HUES6 (cell line): ENCODE measurements at regions not wholly inside any gene's neighbourhood (a gene's known extent, or its start where the extent isn't known, plus 50 kb on each side); places are given as distances from the start of the nearest gene placed in this dataset.
"Not testable (repeated sequence)": the region's sequence is repeated elsewhere in the genome, so short reads cannot be mapped to it uniquely, and the experiment has no call there.

Source experiments
- H3K27ac ChIP-seq: 2 replicates; pipeline ENCODE4 v1.7.0; 2013; ENCODE audit warnings: low read depth, mild to moderate bottlenecking, low read length, inconsistent platforms
- H3K27me3 ChIP-seq: 2 replicates; pipeline ENCODE4 v1.6.1; 2013; ENCODE audit warnings: low read length; ENCODE audit not compliant: control insufficient read depth, insufficient read depth
- H3K36me3 ChIP-seq: 2 replicates; pipeline ENCODE4 v1.6.1; 2013; ENCODE audit warnings: low read length; ENCODE audit not compliant: control insufficient read depth, insufficient read depth
- H3K4me1 ChIP-seq: 2 replicates; pipeline ENCODE4 v1.6.1; 2013; ENCODE audit warnings: low read length; ENCODE audit not compliant: control insufficient read depth, insufficient read depth
- H3K4me3 ChIP-seq: 2 replicates; pipeline ENCODE4 v1.5.1; 2013; ENCODE audit warnings: low read depth, low read length
- H3K9ac ChIP-seq: one replicate; pipeline ENCODE4 v1.6.1; 2013; ENCODE audit warnings: mild to moderate bottlenecking, low read length
- H3K9me3 ChIP-seq: 2 replicates; pipeline ENCODE4 v1.6.1; 2013; ENCODE audit warnings: low read depth, low read length; ENCODE audit not compliant: control insufficient read depth, insufficient read depth

- Histone ChIP-seq H3K4me3 (no peak overlapping the region), H3K27ac (no peak overlapping the region), H3K9me3 (0 out of 2 replicates have a peak, but pooled peaks cover 6% of the 10 kb centered on the region), H3K9ac (no peak overlapping the region), H3K36me3 (no peaks in the 10 kb centered on the region), H3K4me1 (no peaks in the 10 kb centered on the region), H3K27me3 (no peaks in the 10 kb centered on the region; the same call in 1 of the 2 replicates)
These were observed 158.5 kb downstream of the CDCA7 start for GRCh38 chr2:173513107-173513727.

GRCh38 chr2:173520918-173521317 lies 166.2 kb downstream of the CDCA7 start:
- H3K36me3 ChIP-seq, result no peaks in the 10 kb centered on the region
- H3K4me3 ChIP-seq, result no peak overlapping the region

DNA sequence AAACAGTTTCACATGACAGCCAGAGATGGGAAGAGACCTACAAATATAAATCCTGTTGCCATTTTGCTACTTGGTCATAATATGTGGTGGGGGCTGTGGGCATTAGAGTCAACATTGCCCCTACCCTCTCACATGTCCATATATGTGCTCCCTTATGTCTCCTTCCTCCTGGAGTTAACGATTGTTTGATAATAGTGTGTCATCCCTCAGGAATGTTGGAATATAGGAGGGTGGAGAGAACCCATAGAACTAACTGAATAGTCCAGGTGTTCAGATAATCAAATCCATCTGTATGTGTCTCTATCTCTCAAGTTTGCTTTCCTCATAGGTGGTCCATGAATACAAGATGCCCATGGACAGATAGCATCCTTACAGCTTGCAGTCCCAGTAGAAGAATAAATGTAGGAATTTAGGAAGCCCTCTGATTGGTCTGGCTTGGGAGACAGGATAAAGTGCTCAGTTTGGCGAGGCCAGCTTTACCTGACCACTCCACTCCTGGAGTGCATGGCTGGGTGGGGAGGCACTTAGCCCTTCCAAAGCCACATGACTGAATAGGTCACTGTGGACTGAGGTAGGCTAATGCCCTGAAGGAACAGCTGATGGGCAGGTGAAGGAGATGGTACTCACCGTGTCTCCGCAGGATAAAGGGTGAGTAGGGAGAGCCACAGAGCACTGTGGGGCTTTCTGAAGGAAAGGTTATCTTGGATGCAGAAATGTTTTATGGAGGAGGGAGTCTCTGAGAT lies 166.9 kb downstream of the CDCA7 start:
- Histone ChIP-seq H3K36me3 (no peaks in the 10 kb centered on the region), H3K4me3 (no peak overlapping the region), H3K27ac (no peak overlapping the region), H3K27me3 (no peaks in the 10 kb centered on the region), H3K4me1 (no peaks in the 10 kb centered on the region), H3K9ac (no peak overlapping the region), H3K9me3 (peaks cover 4% of the 10 kb centered on the region; the same call in 1 of the 2 replicates)

More at GRCh38 chr2:173520918-173521317, 166.2 kb downstream of the CDCA7 start:
- peaks cover 2% of the 10 kb centered on the region; the same call in 1 of the 2 replicates for H3K9me3 ChIP-seq
- no peak overlapping the region for H3K9ac ChIP-seq
- H3K27ac ChIP-seq, result no peak overlapping the region
- no peaks in the 10 kb centered on the region for H3K27me3 ChIP-seq
- H3K4me1 ChIP-seq, result no peaks in the 10 kb centered on the region

GRCh38 chr2:173523497-173523896 lies 168.8 kb downstream of the CDCA7 start:
- no peak overlapping the region for H3K27ac ChIP-seq
- no peak overlapping the region for H3K4me3 ChIP-seq
- H3K4me1 ChIP-seq, result no peaks in the 10 kb centered on the region
- H3K36me3 ChIP-seq, result no peaks in the 10 kb centered on the region
- no peaks in the 10 kb centered on the region for H3K27me3 ChIP-seq
- H3K9me3 ChIP-seq, result peaks cover 4% of the 10 kb centered on the region; the same call in 1 of the 2 replicates
- no peak overlapping the region for H3K9ac ChIP-seq

GRCh38 chr2:173524256-173524955 lies 169.7 kb downstream of the CDCA7 start:
- Histone ChIP-seq H3K36me3 (no peaks in the 10 kb centered on the region), H3K4me1 (no peaks in the 10 kb centered on the region), H3K27ac (no peak overlapping the region), H3K9me3 (peaks cover 4% of the 10 kb centered on the region; the same call in 1 of the 2 replicates), H3K9ac (no peak overlapping the region), H3K27me3 (no peaks in the 10 kb centered on the region), H3K4me3 (no peak overlapping the region)

DNA sequence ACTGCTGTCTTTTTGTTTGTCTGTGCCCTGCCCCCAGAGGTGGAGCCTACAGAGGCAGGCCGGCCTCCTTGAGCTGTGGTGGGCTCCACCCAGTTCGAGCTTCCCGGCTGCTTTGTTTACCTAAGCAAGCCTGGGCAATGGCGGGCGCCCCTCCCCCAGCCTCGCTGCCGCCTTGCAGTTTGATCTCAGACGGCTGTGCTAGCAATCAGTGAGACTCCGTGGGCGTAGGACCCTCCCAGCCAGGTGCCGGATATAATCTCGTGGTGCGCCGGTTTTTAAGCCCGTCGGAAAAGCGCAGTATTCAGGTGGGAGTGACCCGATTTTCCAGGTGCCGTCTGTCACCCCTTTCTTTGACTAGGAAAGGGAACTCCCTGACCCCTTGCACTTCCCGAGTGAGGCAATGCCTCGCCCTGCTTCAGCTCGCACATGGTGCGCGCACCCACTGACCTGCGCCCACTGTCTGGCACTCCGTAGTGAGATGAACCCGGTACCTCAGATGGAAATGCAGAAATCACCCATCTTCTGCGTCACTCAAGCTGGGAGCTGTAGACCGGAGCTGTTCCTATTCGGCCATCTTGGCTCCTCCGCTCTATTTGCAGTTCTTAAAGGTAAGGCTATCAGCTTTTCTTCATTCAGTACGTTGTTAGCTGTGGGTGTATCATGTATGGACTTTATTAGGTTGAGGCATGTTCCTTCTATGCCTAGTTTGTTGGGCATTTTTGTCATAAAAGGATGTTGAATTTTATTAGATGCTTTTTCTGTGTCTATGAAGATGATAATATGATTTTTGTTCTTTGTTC lies 178.3 kb downstream of the CDCA7 start:
- H3K27me3 ChIP-seq, H3K4me1 ChIP-seq, H3K36me3 ChIP-seq, H3K27ac ChIP-seq: not testable (repeated sequence)
- Histone ChIP-seq H3K4me3 (peak overlapping the region; percentile 71), H3K9ac (peak overlapping the region; percentile 68), H3K9me3 (peaks cover 12% of the 10 kb centered on the region)

DNA sequence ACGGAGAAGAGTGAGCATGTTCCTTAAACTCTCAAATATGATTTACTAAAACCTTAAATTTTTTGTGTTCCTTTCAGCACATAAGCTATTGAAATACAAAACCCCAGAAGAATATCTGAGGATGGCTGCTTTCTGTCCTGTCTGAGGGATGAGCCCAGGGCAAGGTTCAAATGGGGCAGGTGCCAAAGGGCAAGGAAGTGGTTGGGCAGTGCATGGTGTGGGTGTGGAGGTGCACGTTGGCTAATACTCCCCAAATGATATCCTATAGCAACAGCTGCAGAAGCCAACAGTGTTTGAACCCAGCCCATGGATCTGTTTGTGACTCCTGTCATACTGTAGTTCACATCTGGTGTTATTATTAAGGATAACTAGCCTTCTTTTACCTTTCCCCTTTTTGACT lies 183.0 kb downstream of the CDCA7 start:
- no peak overlapping the region for H3K4me3 ChIP-seq
- no peak overlapping the region for H3K9ac ChIP-seq
- 0 out of 2 replicates have a peak, but pooled peaks cover 3% of the 10 kb centered on the region for H3K36me3 ChIP-seq
- no peaks in the 10 kb centered on the region for H3K27me3 ChIP-seq
- H3K4me1 ChIP-seq, result no peaks in the 10 kb centered on the region
- H3K27ac ChIP-seq, result no peak overlapping the region
- H3K9me3 ChIP-seq, result peaks cover 12% of the 10 kb centered on the region

GRCh38 chr2:173539615-173540014 lies 184.9 kb downstream of the CDCA7 start:
- Histone ChIP-seq H3K9me3 (peaks cover 8% of the 10 kb centered on the region), H3K4me3 (no peak overlapping the region), H3K27me3 (no peaks in the 10 kb centered on the region), H3K9ac (no peak overlapping the region), H3K4me1 (no peaks in the 10 kb centered on the region), H3K36me3 (0 out of 2 replicates have a peak, but pooled peaks cover 2% of the 10 kb centered on the region), H3K27ac (no peak overlapping the region)

- no peaks in the 10 kb centered on the region for H3K36me3 ChIP-seq
- no peak overlapping the region for H3K27ac ChIP-seq
- H3K4me3 ChIP-seq, result no peak overlapping the region
- H3K4me1 ChIP-seq, result no peaks in the 10 kb centered on the region
- H3K27me3 ChIP-seq, result no peaks in the 10 kb centered on the region
- H3K9me3 ChIP-seq, result no peaks in the 10 kb centered on the region
- no peak overlapping the region for H3K9ac ChIP-seq
These were observed 190.1 kb downstream of the CDCA7 start for GRCh38 chr2:173544641-173545363.

- Histone ChIP-seq H3K9ac (no peak overlapping the region), H3K4me3 (no peak overlapping the region), H3K27ac (no peak overlapping the region), H3K36me3 (no peaks in the 10 kb centered on the region), H3K9me3 (no peaks in the 10 kb centered on the region), H3K4me1 (no peaks in the 10 kb centered on the region), H3K27me3 (no peaks in the 10 kb centered on the region)
These were observed 190.7 kb downstream of the CDCA7 start for GRCh38 chr2:173545364-173545763.
